Liver (tissue), 8 donors: ENCODE measurements at regions not wholly inside any gene's neighbourhood (a gene's known extent, or its start where the extent isn't known, plus 50 kb on each side); places are given as distances from the start of the nearest gene placed in this dataset.

Experiments
- DNase-seq: peaks from one replicate; pipeline ENCODE4 v3.0.0-alpha.2; 2017; ENCODE audit warnings: low spot score
- H3K27ac ChIP-seq, 2 donors: one replicate each; pipeline ENCODE4 v1.7.0; 2013; ENCODE audit warnings: inconsistent platforms in 2 of 2, low read length in 2 of 2, control low read depth in 1 of 2, low read depth in 1 of 2, mild to moderate bottlenecking in 1 of 2
- H3K27me3 ChIP-seq, 4 donors: one replicate each; pipeline versions ENCODE4 v1.6.1 to v1.7.0; 2013; ENCODE audit warnings: low read length in 3 of 4, inconsistent platforms in 1 of 4, mild to moderate bottlenecking in 1 of 4, moderate library complexity in 1 of 4; ENCODE audit not compliant: control insufficient read depth in 4 of 4, insufficient read depth in 4 of 4
- H3K36me3 ChIP-seq, 4 donors: one replicate each; pipeline versions ENCODE4 v1.6.1 to v1.7.0; 2013; ENCODE audit warnings: low read length in 3 of 4, mild to moderate bottlenecking in 3 of 4, low read depth in 1 of 4, moderate library complexity in 1 of 4; ENCODE audit not compliant: control insufficient read depth in 4 of 4, insufficient read depth in 3 of 4
- H3K4me1 ChIP-seq, 4 donors: one replicate each; pipeline versions ENCODE4 v1.6.1 to v1.7.0; 2013; ENCODE audit warnings: low read length in 3 of 4, mild to moderate bottlenecking in 3 of 4, moderate library complexity in 1 of 4; ENCODE audit not compliant: control insufficient read depth in 4 of 4, insufficient read depth in 4 of 4
- H3K4me3 ChIP-seq, 3 donors: one replicate each; pipeline versions ENCODE4 v1.6.1 to v1.7.0; 2013; ENCODE audit warnings: low read length in 3 of 3, control low read depth in 1 of 3, low read depth in 1 of 3, mild to moderate bottlenecking in 1 of 3
- H3K9ac ChIP-seq, 2 donors: one replicate each; pipeline ENCODE4 v1.7.0; 2013; ENCODE audit warnings: low read length in 2 of 2, mild to moderate bottlenecking in 2 of 2, moderate library complexity in 2 of 2, control low read depth in 1 of 2, low read depth in 1 of 2
- H3K9me3 ChIP-seq, 4 donors: one replicate each; pipeline versions ENCODE4 v1.6.1 to v1.7.0; 2013; ENCODE audit warnings: low read length in 3 of 4; ENCODE audit not compliant: control insufficient read depth in 4 of 4
- EGR1 ChIP-seq, 2 donors: IDR thresholded peaks; 2 replicates each; pipeline ENCODE4 v1.6.1; 2016 to 2018; ENCODE audit warnings: antibody characterized with exemption in 2 of 2, low read depth in 2 of 2
- FOXA2 ChIP-seq: IDR thresholded peaks from 2 replicates; pipeline ENCODE4 v1.6.1; 2016; ENCODE audit warnings: antibody characterized with exemption
- GABPA ChIP-seq, 2 donors: IDR thresholded peaks in 1 of 2; conservative IDR thresholded peaks in 1 of 2; 2 replicates each; pipeline ENCODE4 v1.6.1; 2016; ENCODE audit warnings: antibody characterized with exemption in 2 of 2, mild to moderate bottlenecking in 1 of 2, moderate library complexity in 1 of 2
- HNF4A ChIP-seq, 2 donors: conservative IDR thresholded peaks; 2 replicates each; pipeline ENCODE4 v1.6.1; 2016; ENCODE audit warnings: antibody characterized with exemption in 2 of 2, mild to moderate bottlenecking in 2 of 2
- HNF4G ChIP-seq: IDR thresholded peaks from 2 replicates; pipeline ENCODE4 v1.6.1; 2016; ENCODE audit warnings: antibody characterized with exemption
- JUND ChIP-seq, 2 donors: IDR thresholded peaks; 2 replicates each; pipeline ENCODE4 v1.6.1; 2016; ENCODE audit warnings: antibody characterized with exemption in 2 of 2
- NR2F2 ChIP-seq: IDR thresholded peaks from 2 replicates; pipeline ENCODE4 v1.6.1; 2016; ENCODE audit warnings: antibody characterized with exemption
- RAD21 ChIP-seq, 2 donors: IDR thresholded peaks; 2 replicates each; pipeline ENCODE4 v1.6.1; 2016; ENCODE audit warnings: antibody characterized with exemption in 2 of 2, mild to moderate bottlenecking in 2 of 2
- RXRA ChIP-seq, 2 donors: IDR thresholded peaks; 2 replicates each; pipeline ENCODE4 v1.6.1; 2017 to 2018; ENCODE audit warnings: antibody characterized with exemption in 2 of 2, mild to moderate bottlenecking in 1 of 2
- SP1 ChIP-seq: IDR thresholded peaks from 2 replicates; pipeline ENCODE4 v1.6.1; 2018; ENCODE audit warnings: antibody characterized with exemption, mild to moderate bottlenecking
- TAF1 ChIP-seq: conservative IDR thresholded peaks from 2 replicates; pipeline ENCODE4 v1.6.1; 2016; ENCODE audit warnings: antibody characterized with exemption, mild to moderate bottlenecking
- YY1 ChIP-seq: IDR thresholded peaks from 2 replicates; pipeline ENCODE4 v1.6.1; 2016; ENCODE audit warnings: antibody characterized with exemption, mild to moderate bottlenecking
- WGBS: extraction: QIAGEN DNeasy Blood & Tissue Kit; methylation state at CpG from one replicate; pipeline ENCODE4 v1.1.7; 2013; 5-methylcytosine and 5-hydroxymethylcytosine counted together
- TF ChIP-seq, protein P1 (sequence below): IDR thresholded peaks from 2 replicates; pipeline ENCODE4 v1.6.1; 2016; ENCODE audit warnings: antibody characterized with exemption
- TF ChIP-seq, protein P2 (sequence below): IDR thresholded peaks from 2 replicates; pipeline ENCODE4 v1.6.1; 2016; ENCODE audit warnings: antibody characterized with exemption, mild to moderate bottlenecking
- TF ChIP-seq, protein P3 (sequence below): IDR thresholded peaks from 2 replicates; pipeline ENCODE4 v1.6.1; 2016; ENCODE audit warnings: antibody characterized with exemption
- TF ChIP-seq, protein P4 (sequence below): fragments of 150-350 bp; IDR thresholded peaks from 2 replicates; pipeline ENCODE4 v1.5.1; 2017; ENCODE audit warnings: improper control_type of control experiment, low read depth, low read length; ENCODE audit not compliant: missing input control
- TF ChIP-seq, protein P5 (sequence below): IDR thresholded peaks from 2 replicates; pipeline ENCODE4 v1.6.1; 2016; ENCODE audit warnings: antibody characterized with exemption
- donor health status: healthy.
- donor health status: healthy.
- donor health status: healthy.
- donor health status: healthy.
- donor health status: healthy.

DNA sequence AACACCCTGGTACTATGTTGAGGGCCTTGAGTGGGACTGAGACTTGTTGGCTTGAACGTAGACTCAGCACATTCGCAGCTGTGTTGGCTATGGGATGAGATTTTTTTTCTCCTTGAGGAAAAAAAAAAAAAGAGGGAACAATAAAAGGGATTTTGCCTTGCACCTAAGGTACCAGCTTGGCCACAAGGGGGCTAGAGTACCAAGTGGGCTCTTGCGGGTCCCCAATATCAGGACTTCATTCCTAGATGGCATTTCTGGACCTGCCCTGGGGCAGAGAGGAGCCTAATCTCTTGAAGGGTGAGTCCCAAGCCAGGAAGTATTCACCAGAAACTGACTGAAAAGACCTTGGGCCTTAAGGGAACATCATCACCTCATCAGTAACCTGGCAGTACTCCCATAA, 1083.6 kb upstream of the PHF14 start:
- 94% methylated on average over 3 of the region's 3 CpGs for WGBS
- H3K27me3 ChIP-seq: no peaks in the 10 kb centered on the region
- TF ChIP-seq, protein P1, sequence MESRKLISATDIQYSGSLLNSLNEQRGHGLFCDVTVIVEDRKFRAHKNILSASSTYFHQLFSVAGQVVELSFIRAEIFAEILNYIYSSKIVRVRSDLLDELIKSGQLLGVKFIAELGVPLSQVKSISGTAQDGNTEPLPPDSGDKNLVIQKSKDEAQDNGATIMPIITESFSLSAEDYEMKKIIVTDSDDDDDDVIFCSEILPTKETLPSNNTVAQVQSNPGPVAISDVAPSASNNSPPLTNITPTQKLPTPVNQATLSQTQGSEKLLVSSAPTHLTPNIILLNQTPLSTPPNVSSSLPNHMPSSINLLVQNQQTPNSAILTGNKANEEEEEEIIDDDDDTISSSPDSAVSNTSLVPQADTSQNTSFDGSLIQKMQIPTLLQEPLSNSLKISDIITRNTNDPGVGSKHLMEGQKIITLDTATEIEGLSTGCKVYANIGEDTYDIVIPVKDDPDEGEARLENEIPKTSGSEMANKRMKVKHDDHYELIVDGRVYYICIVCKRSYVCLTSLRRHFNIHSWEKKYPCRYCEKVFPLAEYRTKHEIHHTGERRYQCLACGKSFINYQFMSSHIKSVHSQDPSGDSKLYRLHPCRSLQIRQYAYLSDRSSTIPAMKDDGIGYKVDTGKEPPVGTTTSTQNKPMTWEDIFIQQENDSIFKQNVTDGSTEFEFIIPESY: no peak
- no peak for TF ChIP-seq TAF1
- no peak for TF ChIP-seq HNF4A (conservative IDR thresholded peaks at IDR 0.05)
- TF ChIP-seq RAD21 (IDR thresholded peaks at IDR 0.05): no peak
- TF ChIP-seq, protein P2, sequence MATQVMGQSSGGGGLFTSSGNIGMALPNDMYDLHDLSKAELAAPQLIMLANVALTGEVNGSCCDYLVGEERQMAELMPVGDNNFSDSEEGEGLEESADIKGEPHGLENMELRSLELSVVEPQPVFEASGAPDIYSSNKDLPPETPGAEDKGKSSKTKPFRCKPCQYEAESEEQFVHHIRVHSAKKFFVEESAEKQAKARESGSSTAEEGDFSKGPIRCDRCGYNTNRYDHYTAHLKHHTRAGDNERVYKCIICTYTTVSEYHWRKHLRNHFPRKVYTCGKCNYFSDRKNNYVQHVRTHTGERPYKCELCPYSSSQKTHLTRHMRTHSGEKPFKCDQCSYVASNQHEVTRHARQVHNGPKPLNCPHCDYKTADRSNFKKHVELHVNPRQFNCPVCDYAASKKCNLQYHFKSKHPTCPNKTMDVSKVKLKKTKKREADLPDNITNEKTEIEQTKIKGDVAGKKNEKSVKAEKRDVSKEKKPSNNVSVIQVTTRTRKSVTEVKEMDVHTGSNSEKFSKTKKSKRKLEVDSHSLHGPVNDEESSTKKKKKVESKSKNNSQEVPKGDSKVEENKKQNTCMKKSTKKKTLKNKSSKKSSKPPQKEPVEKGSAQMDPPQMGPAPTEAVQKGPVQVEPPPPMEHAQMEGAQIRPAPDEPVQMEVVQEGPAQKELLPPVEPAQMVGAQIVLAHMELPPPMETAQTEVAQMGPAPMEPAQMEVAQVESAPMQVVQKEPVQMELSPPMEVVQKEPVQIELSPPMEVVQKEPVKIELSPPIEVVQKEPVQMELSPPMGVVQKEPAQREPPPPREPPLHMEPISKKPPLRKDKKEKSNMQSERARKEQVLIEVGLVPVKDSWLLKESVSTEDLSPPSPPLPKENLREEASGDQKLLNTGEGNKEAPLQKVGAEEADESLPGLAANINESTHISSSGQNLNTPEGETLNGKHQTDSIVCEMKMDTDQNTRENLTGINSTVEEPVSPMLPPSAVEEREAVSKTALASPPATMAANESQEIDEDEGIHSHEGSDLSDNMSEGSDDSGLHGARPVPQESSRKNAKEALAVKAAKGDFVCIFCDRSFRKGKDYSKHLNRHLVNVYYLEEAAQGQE: no peak
- TF ChIP-seq NR2F2: no peak
- no peak for TF ChIP-seq FOXA2
- TF ChIP-seq RXRA (IDR thresholded peaks at IDR 0.05): no peak
- TF ChIP-seq, protein P3, sequence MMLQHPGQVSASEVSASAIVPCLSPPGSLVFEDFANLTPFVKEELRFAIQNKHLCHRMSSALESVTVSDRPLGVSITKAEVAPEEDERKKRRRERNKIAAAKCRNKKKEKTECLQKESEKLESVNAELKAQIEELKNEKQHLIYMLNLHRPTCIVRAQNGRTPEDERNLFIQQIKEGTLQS: no peak
- no peak for TF ChIP-seq SP1
- no peak for TF ChIP-seq GABPA (IDR thresholded peaks at IDR 0.05 in 1 of 2, conservative IDR thresholded peaks at IDR 0.05 in 1 of 2)

DNA sequence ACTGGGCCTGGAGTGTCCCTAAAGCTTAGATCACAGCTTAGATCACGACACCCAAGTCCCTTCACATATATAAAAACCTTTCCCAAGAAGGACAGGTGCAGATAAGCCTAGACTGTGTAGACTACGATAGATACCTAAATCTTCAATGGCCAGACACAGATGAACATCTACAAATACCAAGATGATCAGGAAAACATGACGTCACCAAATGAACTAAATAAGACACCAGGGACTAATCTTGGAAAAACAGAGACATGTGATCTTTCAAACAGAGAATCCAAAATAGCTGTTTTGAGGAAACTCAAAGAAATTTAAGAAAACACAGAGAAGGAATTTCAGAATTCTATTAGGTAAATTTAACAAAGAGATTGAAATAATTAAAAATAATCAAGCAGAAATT, 1082.6 kb upstream of the PHF14 start:
- 88% methylated on average over 3 of the region's 3 CpGs for WGBS
- H3K9ac ChIP-seq: no peak overlapping the region
- H3K36me3 ChIP-seq: no peaks in the 10 kb centered on the region
- H3K4me1 ChIP-seq: no peaks in the 10 kb centered on the region
- H3K4me3 ChIP-seq: no peak overlapping the region
- TF ChIP-seq, protein P3: no peak
- TF ChIP-seq, protein P2: no peak
- TF ChIP-seq EGR1 (IDR thresholded peaks at IDR 0.05; ENCODE audit: low read depth in 2 of 2): no peak
- no peak for TF ChIP-seq HNF4G
- TF ChIP-seq, protein P4, sequence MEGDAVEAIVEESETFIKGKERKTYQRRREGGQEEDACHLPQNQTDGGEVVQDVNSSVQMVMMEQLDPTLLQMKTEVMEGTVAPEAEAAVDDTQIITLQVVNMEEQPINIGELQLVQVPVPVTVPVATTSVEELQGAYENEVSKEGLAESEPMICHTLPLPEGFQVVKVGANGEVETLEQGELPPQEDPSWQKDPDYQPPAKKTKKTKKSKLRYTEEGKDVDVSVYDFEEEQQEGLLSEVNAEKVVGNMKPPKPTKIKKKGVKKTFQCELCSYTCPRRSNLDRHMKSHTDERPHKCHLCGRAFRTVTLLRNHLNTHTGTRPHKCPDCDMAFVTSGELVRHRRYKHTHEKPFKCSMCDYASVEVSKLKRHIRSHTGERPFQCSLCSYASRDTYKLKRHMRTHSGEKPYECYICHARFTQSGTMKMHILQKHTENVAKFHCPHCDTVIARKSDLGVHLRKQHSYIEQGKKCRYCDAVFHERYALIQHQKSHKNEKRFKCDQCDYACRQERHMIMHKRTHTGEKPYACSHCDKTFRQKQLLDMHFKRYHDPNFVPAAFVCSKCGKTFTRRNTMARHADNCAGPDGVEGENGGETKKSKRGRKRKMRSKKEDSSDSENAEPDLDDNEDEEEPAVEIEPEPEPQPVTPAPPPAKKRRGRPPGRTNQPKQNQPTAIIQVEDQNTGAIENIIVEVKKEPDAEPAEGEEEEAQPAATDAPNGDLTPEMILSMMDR: no peak
- no peak for TF ChIP-seq YY1
- TF ChIP-seq, protein P5, sequence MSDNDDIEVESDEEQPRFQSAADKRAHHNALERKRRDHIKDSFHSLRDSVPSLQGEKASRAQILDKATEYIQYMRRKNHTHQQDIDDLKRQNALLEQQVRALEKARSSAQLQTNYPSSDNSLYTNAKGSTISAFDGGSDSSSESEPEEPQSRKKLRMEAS: no peak
- TF ChIP-seq GABPA (IDR thresholded peaks at IDR 0.05 in 1 of 2, conservative IDR thresholded peaks at IDR 0.05 in 1 of 2): no peak
- no peak for TF ChIP-seq TAF1
- TF ChIP-seq RXRA (IDR thresholded peaks at IDR 0.05): no peak
- no peak for TF ChIP-seq NR2F2
- no peak for TF ChIP-seq JUND (IDR thresholded peaks at IDR 0.05)
- TF ChIP-seq, protein P1: no peak
- no peak for DNase-seq
- peaks cover 0 to 4% (median 1%) of the 10 kb centered on the region in 4 donors for H3K9me3 ChIP-seq
- no peaks in the 10 kb centered on the region for H3K27me3 ChIP-seq
- no peak overlapping the region for H3K27ac ChIP-seq

More for the DNA sequence above, 1083.6 kb upstream of the PHF14 start:
- Histone ChIP-seq H3K9ac (no peak overlapping the region), H3K27ac (no peak overlapping the region), H3K4me1 (no peaks in the 10 kb centered on the region), H3K36me3 (no peaks in the 10 kb centered on the region), H3K4me3 (no peak overlapping the region), H3K9me3 (no peaks in the 10 kb centered on the region)
- DNase-seq: no peak
